Caki2 (cell line): ENCODE measurements at regions not wholly inside any gene's neighbourhood (a gene's known extent, or its start where the extent isn't known, plus 50 kb on each side); places are given as distances from the start of the nearest gene placed in this dataset.
"Not testable (repeated sequence)": the region's sequence is repeated elsewhere in the genome, so short reads cannot be mapped to it uniquely, and the experiment has no call there.

Experiments used
- DNase-seq: peaks from one replicate; pipeline ENCODE4 v3.0.0-alpha.2; 2015; ENCODE audit warnings: low read depth
- in situ Hi-C: cut with HindIII; loops from 2 replicates; pipeline ENCODE4 v1.10.0; 2016; ENCODE audit warnings: low sequenced_read_pairs, low pct_unique_long_range_greater_than_20kb, mixed read lengths

- DNase-seq, in situ Hi-C loops: not testable (repeated sequence)
Observed at GRCh38 chrY:7342732-7343131, 431.2 kb upstream of the AMELY start.

- DNase-seq: no peak
- in situ Hi-C loops: no loop called here
Observed at GRCh38 chrY:7339391-7340087, 428.0 kb upstream of the AMELY start.

GRCh38 chrY:7336023-7336873 lies 424.7 kb upstream of the AMELY start:
- in situ Hi-C loops: no loop called here

GRCh38 chrY:7334449-7334848 lies 422.9 kb upstream of the AMELY start:
- DNase-seq: no peak
- in situ Hi-C loops: no loop called here

More at GRCh38 chrY:7336023-7336873, 424.7 kb upstream of the AMELY start:
- DNase-seq: no peak

GRCh38 chrY:7326296-7327246 lies 415.0 kb upstream of the AMELY start:
- no peak for DNase-seq
- in situ Hi-C loops: no loop called here

- in situ Hi-C loops: no loop called here
- DNase-seq: no peak
Observed at GRCh38 chrY:7325531-7325930, 414.0 kb upstream of the AMELY start.

GRCh38 chrY:7320751-7321150 lies 409.2 kb upstream of the AMELY start:
- in situ Hi-C loops: no loop called here

GRCh38 chrY:7320171-7320570 lies 408.6 kb upstream of the AMELY start:
- in situ Hi-C loops, DNase-seq: not testable (repeated sequence)

More at GRCh38 chrY:7320751-7321150, 409.2 kb upstream of the AMELY start:
- no peak for DNase-seq

GRCh38 chrY:7318122-7318521 lies 406.6 kb upstream of the AMELY start:
- in situ Hi-C loops: no loop called here
- DNase-seq: no peak

- in situ Hi-C loops: no loop called here
- DNase-seq: no peak
Observed at GRCh38 chrY:7317571-7317970, 406.0 kb upstream of the AMELY start.

GRCh38 chrY:7310482-7311269 lies 399.1 kb upstream of the AMELY start:
- in situ Hi-C loops: no loop called here
- DNase-seq: no peak

- DNase-seq: no peak
- in situ Hi-C loops: no loop called here
Observed at GRCh38 chrY:7308816-7309215, 397.3 kb upstream of the AMELY start.

GRCh38 chrY:7302306-7302705 lies 390.8 kb upstream of the AMELY start:
- no peak for DNase-seq
- in situ Hi-C loops: no loop called here

GRCh38 chrY:7299960-7300359 lies 388.4 kb upstream of the AMELY start:
- in situ Hi-C loops: no loop called here
- DNase-seq: no peak

- in situ Hi-C loops: no loop called here
- DNase-seq: no peak
Observed at GRCh38 chrY:7292113-7292512, 380.6 kb upstream of the AMELY start.

- no peak for DNase-seq
- in situ Hi-C loops: no loop called here
Observed at GRCh38 chrY:7289889-7290833, 378.6 kb upstream of the AMELY start.

- in situ Hi-C loops: no loop called here
- no peak for DNase-seq
Observed at GRCh38 chrY:7288611-7289010, 377.1 kb upstream of the AMELY start.
